ENCODE measurements at regions not wholly inside any gene's neighbourhood (a gene's known extent, or its start where the extent isn't known, plus 50 kb on each side); places are given as distances from the start of the nearest gene placed in this dataset.

DNA sequence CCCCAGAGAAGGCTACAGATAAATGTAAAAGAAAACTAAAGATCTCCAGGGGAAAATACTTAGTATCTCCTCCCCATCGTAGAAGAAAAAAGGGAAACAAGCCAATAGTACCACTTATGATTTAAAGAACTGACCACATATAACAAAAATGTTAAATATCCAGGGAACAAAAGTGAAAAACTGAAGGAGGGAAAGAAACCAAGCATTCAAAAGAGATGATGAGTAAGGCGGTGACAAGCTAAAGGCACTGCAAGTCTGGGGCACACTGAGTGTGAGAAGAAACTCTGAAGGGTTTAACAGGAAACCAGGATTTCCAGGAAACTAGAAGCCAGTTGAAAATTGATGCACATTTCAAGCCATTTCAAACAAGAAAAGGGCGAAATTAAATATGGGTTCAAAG is 226.3 kb downstream of the AHR start:
- H3K27me3 Mint-ChIP-seq: peaks cover 0 to 4% of the 10 kb centered on the region in 2 donors
- H3K4me1 Mint-ChIP-seq (ENCODE audit: low read depth in 2 of 2): no peaks in the 10 kb centered on the region
- no peak for DNase-seq (ENCODE audit: low spot score)
- no peaks in the 10 kb centered on the region for H3K36me3 Mint-ChIP-seq
- ATAC-seq: no peak
- no peak overlapping the region for H3K27ac Mint-ChIP-seq
- H3K9me3 Mint-ChIP-seq: peaks cover 3% of the 10 kb centered on the region
- H3K4me3 Mint-ChIP-seq: no peak overlapping the region

DNA sequence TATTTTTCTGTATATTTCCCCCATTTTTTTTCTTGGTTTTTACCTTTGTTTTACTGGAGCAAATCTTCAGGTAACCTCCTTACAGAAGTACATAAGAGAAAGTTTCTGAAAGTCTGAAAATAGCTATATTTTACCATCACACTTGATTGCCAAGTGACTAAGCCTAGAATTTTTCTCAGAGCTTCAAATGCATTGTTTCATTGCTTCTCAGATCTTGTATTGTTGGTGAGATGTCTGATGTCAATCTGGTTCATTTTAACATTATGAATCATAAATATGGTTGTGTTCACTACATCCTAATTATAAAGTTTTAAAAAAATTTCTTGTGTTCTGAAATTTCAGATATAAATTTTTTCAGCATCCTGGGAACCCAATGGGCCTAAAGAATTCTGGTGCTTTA is 228.2 kb downstream of the AHR start:
- no peak for DNase-seq (ENCODE audit: low spot score)
- Mint-ChIP-seq H3K4me1 (ENCODE audit: low read depth in 2 of 2) (no peaks in the 10 kb centered on the region), H3K4me3 (no peak overlapping the region), H3K9me3 (peaks cover 3% of the 10 kb centered on the region), H3K27ac (no peak overlapping the region), H3K36me3 (no peaks in the 10 kb centered on the region), H3K27me3 (peaks cover 0 to 4% of the 10 kb centered on the region in 2 donors)
- ATAC-seq: no peak

GRCh38 chr7:17528636-17529035 is 230.2 kb downstream of the AHR start:
- ATAC-seq (no peak), DNase-seq (ENCODE audit: low spot score) (no peak)
- H3K36me3 Mint-ChIP-seq: no peaks in the 10 kb centered on the region
- no peaks in the 10 kb centered on the region for H3K4me1 Mint-ChIP-seq (ENCODE audit: low read depth in 2 of 2)
- H3K9me3 Mint-ChIP-seq: peaks cover 3% of the 10 kb centered on the region
- H3K4me3 Mint-ChIP-seq: no peak overlapping the region
- H3K27me3 Mint-ChIP-seq: peaks cover 0 to 4% of the 10 kb centered on the region in 2 donors
- no peak overlapping the region for H3K27ac Mint-ChIP-seq

DNA sequence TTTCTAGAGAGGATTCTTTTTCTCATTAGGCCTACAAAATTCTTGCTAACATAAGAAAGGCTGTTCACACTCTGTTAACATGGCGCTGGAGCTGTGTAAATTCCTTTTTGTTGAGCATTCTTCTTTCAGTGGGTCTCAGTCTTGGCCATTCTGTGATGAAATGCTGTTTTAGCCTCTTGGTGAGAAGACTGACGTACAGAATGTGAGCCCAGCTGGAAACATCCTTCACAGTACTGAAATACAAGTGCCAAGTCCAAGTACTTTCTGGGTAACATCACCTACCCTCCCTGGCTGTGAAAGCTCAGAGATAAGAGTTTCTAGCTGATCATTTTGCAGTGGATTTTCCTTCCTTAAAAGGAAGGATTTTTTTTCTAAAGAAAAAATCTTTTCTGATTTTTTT is 231.8 kb downstream of the AHR start:
- no peaks in the 10 kb centered on the region for H3K36me3 Mint-ChIP-seq
- no peak for ATAC-seq

DNA sequence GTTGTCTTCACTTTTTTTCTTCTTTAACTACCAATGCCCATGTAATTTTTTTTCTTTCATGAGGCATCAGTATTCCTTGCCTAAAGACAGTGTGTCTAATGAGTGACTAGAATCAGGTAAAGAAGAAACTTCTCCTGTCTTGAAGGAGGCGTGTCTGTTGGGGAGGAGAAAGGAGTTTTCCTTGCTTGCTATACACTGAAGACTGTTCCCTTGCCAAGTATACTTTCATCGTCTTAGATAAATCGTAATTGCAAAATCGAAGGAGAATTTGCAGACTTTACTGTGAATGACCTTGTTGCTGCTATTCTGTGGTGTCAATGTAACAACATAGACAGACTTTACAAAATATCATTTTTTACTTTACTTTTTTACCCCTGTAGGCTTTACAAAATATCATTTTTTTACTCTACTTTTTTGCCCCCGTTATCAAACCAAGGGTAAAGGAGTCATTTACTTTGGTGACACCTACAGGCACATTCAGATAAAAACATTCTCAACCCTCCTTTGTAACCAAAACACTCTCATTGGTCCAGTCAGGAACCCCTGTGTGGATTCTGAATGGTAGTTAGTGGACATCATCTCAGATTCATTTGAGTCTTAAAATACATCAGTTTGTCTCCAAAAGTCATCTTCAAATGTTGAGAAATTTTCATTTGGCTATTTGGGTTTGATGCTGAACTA is 232.4 kb downstream of the AHR start:
- DNase-seq (ENCODE audit: low spot score): no peak
- H3K9me3 Mint-ChIP-seq: peaks cover 3% of the 10 kb centered on the region
- H3K27me3 Mint-ChIP-seq: peaks cover 0 to 4% of the 10 kb centered on the region in 2 donors
- H3K27ac Mint-ChIP-seq: no peak overlapping the region
- H3K4me3 Mint-ChIP-seq: no peak overlapping the region
- no peaks in the 10 kb centered on the region for H3K4me1 Mint-ChIP-seq (ENCODE audit: low read depth in 2 of 2)
- ATAC-seq: no peak
- no peaks in the 10 kb centered on the region for H3K36me3 Mint-ChIP-seq

More for the DNA sequence above, 231.8 kb downstream of the AHR start:
- Mint-ChIP-seq H3K27me3 (peaks cover 0 to 4% of the 10 kb centered on the region in 2 donors), H3K27ac (no peak overlapping the region), H3K4me3 (no peak overlapping the region), H3K9me3 (peaks cover 3% of the 10 kb centered on the region), H3K4me1 (ENCODE audit: low read depth in 2 of 2) (no peaks in the 10 kb centered on the region)
- DNase-seq (ENCODE audit: low spot score): no peak

DNA sequence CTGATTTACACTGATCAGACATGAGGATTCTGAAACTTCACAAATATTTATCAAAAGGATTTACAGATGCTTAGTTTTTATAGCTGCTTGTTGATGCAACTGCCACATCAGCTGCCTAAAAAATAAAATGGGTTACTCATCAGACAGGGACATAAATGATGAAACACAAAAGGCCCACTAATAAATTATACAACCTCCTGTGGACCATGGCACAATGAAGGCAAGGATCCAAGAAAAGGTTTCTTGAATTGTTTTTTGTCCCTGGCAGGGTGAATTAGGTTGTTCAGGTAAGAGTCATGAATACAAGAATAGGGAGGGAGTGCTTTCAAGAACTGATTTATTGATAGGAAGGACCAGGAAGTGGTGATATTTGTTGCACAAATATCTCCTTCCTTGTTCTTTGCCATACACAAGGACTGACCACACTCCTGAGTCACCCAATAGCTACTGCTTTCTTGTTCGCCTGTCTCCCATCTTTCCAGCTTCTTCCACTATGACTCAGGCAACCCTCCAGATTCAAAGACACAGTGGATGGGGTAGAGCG is 234.5 kb downstream of the AHR start:
- Mint-ChIP-seq H3K4me3 (no peak overlapping the region), H3K36me3 (no peaks in the 10 kb centered on the region), H3K4me1 (ENCODE audit: low read depth in 2 of 2) (no peaks in the 10 kb centered on the region), H3K9me3 (no peaks in the 10 kb centered on the region), H3K27ac (no peak overlapping the region), H3K27me3 (no peaks in the 10 kb centered on the region)
- ATAC-seq (no peak), DNase-seq (ENCODE audit: low spot score) (no peak)

DNA sequence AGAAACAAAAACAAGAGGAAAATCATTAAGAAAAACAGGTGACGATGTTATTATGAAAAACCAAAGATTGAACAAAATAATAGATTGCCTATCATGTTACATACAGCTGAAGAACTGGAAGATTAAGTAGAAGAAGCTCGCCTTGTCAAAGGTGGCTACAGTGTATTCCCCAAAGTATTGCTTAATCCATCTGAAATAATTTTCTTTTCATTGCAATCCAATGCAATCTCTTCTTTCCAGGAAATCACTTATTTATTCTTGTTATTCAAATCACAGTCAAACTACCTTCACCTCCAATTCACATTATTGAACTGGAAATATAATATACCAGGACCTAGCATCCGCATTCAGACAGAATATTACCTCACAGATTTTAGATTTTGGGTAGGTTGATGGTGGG is 235.9 kb downstream of the AHR start:
- Mint-ChIP-seq H3K36me3 (no peaks in the 10 kb centered on the region), H3K4me1 (ENCODE audit: low read depth in 2 of 2) (no peaks in the 10 kb centered on the region), H3K9me3 (no peaks in the 10 kb centered on the region), H3K27ac (no peak overlapping the region), H3K4me3 (no peak overlapping the region), H3K27me3 (no peaks in the 10 kb centered on the region)
- no peak for ATAC-seq
- no peak for DNase-seq (ENCODE audit: low spot score)

DNA sequence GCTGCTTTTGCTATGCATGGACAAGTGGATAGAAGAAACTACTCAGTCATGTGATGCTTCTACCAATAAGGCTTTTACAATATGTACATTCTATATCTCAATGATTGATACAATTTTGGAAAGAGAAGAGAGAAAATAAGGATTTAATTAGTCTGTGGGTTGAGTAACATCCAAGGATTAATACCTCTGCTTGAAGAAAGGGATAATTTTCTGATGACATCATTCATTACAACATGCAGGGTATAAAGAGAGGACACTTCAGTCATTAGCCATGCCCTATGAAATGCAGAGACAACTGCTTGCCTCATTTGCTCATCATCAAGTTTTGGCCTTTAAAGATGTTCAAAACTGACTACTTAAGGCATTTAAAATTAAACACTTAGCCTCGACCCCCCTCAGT is 237.3 kb downstream of the AHR start:
- H3K4me1 Mint-ChIP-seq (ENCODE audit: low read depth in 2 of 2): no peaks in the 10 kb centered on the region
- H3K36me3 Mint-ChIP-seq: no peaks in the 10 kb centered on the region
- DNase-seq (ENCODE audit: low spot score): no peak
- no peak overlapping the region for H3K27ac Mint-ChIP-seq
- no peak overlapping the region for H3K4me3 Mint-ChIP-seq
- no peaks in the 10 kb centered on the region for H3K9me3 Mint-ChIP-seq
- no peak for ATAC-seq
- no peaks in the 10 kb centered on the region for H3K27me3 Mint-ChIP-seq

- Mint-ChIP-seq H3K36me3 (no peaks in the 10 kb centered on the region), H3K27me3 (peaks cover 0 to 11% of the 10 kb centered on the region in 2 donors), H3K9me3 (peaks cover 2% of the 10 kb centered on the region), H3K27ac (no peak overlapping the region), H3K4me3 (no peak overlapping the region), H3K4me1 (ENCODE audit: low read depth in 2 of 2) (no peaks in the 10 kb centered on the region)
- DNase-seq (ENCODE audit: low spot score): no peak
- ATAC-seq: no peak
Measured at GRCh38 chr7:17544401-17544800, 245.9 kb downstream of the AHR start.

DNA sequence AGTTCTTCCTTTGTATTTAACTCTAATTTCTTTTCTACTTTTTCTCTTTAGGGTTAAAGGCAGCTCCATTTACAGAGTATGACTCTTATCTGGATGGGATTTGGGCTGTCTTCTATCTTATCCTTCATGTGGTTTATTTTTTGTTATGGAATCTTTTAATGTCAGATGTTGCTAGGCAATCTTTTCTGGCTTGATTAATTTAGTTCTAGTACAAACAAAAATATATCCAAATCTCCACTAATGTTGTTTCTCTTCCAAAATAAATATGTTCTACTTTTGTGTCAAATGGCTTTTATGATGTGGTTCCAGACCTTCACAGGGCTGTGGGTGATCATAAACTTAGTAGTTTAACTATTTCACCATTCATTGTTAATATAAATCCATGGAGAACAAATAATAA is 246.9 kb downstream of the AHR start:
- Mint-ChIP-seq H3K27ac (no peak overlapping the region), H3K4me3 (no peak overlapping the region), H3K27me3 (peaks cover 0 to 11% of the 10 kb centered on the region in 2 donors), H3K36me3 (no peaks in the 10 kb centered on the region), H3K4me1 (ENCODE audit: low read depth in 2 of 2) (no peaks in the 10 kb centered on the region), H3K9me3 (peaks cover 2% of the 10 kb centered on the region)
- no peak for ATAC-seq
- no peak for DNase-seq (ENCODE audit: low spot score)

DNA sequence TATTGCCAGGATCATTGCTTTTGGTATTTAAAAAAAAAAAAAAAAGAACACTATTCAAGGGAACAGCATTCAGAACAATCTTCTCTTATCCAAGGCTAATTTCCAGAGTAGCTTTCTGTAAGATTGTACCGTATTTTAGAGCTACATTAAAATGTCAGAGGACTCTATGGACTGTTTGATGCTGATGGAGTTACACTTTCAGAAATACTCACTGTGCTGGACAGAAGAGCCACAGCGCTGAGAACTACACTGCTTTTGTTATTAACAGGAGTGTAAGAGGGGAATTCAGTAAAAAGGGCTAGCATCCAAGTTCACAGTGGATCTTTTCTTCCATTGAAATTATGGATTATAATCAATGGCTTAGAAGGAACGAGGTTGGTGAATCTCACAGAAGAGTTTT is 247.7 kb downstream of the AHR start:
- ATAC-seq (no peak), DNase-seq (ENCODE audit: low spot score) (no peak)
- Mint-ChIP-seq H3K36me3 (no peaks in the 10 kb centered on the region), H3K4me3 (no peak overlapping the region), H3K4me1 (ENCODE audit: low read depth in 2 of 2) (no peaks in the 10 kb centered on the region), H3K27me3 (peaks cover 0 to 11% of the 10 kb centered on the region in 2 donors), H3K9me3 (peaks cover 2% of the 10 kb centered on the region), H3K27ac (no peak overlapping the region)

DNA sequence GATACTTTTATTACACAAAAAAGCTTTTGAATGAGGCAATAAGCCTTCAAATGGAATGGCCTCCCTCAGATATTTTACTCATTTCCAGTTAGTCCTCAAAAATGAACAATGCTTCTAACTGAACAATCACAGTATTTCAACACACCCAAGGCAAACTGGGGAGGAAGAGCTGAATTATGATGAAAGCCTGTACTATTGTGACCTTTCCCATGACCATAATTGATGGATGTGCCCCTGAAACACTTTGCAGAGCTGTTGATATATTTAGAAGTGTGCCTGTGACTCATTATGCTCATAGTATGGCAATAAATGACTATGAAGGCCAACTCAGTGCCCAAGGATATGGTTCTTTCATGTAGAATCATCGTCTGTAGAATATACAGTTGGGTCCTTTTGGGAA is 248.1 kb downstream of the AHR start:
- Mint-ChIP-seq H3K36me3 (no peaks in the 10 kb centered on the region), H3K4me1 (ENCODE audit: low read depth in 2 of 2) (no peaks in the 10 kb centered on the region), H3K27ac (no peak overlapping the region), H3K27me3 (peaks cover 0 to 11% of the 10 kb centered on the region in 2 donors), H3K4me3 (no peak overlapping the region), H3K9me3 (peaks cover 2% of the 10 kb centered on the region)
- ATAC-seq: no peak
- DNase-seq (ENCODE audit: low spot score): no peak

DNA sequence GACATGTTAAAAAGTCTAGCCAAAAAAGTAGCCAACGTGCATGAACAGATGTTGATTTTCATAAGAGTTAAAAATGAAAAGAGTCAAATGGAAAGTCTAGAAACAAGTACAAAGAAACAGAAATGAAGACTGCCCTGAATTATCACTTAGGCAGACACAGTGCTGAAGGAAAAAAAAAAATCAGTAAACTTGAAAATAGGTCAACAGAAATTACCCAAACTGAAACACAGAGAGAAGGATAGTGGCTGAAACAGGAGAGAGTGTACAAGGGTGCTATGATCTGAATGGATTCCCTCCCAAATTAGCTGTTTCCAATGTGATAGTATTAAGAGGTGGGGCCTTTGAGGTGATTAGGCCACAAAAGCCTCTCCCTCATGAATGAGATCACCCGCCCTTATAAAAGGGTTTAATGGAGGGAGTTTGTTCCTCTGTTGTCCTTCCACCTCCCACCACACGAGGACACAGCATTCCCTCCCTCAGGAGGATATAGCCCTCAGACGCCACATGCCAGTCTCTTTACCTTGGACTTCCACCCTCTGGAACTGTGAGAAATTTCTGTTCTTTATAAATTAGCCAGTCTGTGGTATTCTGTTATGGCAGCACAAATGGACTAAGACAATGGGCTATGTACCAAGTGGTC is 249.7 kb downstream of the AHR start:
- DNase-seq (ENCODE audit: low spot score): no peak

DNA sequence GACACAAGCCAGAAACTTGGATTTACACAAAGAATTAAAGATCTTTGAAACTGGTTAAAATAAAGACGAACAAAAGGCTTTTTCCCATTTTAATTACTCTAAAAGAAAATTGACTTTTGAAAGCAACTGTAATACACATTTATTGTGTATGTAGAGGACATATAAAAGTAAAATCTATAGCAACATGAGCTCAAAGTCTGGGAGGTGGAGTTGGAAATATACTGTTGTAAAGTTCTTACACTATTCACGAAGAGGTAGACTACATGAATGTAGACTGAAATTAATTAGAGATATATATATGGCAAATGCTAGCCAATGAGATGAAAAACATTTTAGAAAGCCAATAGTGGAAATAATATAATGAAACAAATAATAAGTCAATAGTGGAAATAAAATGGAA is 251.0 kb downstream of the AHR start:
- H3K27ac Mint-ChIP-seq: no peak overlapping the region
- peaks cover 4% of the 10 kb centered on the region for H3K9me3 Mint-ChIP-seq
- no peaks in the 10 kb centered on the region for H3K36me3 Mint-ChIP-seq
- H3K27me3 Mint-ChIP-seq: peaks cover 0 to 11% of the 10 kb centered on the region in 2 donors
- no peaks in the 10 kb centered on the region for H3K4me1 Mint-ChIP-seq (ENCODE audit: low read depth in 2 of 2)
- DNase-seq (ENCODE audit: low spot score) (no peak), ATAC-seq (no peak)
- H3K4me3 Mint-ChIP-seq: no peak overlapping the region

More for the DNA sequence above, 249.7 kb downstream of the AHR start:
- no peaks in the 10 kb centered on the region for H3K36me3 Mint-ChIP-seq
- no peak for ATAC-seq
- peaks cover 2% of the 10 kb centered on the region for H3K9me3 Mint-ChIP-seq
- no peak overlapping the region for H3K27ac Mint-ChIP-seq
- H3K27me3 Mint-ChIP-seq: peaks cover 0 to 11% of the 10 kb centered on the region in 2 donors
- no peaks in the 10 kb centered on the region for H3K4me1 Mint-ChIP-seq (ENCODE audit: low read depth in 2 of 2)
- H3K4me3 Mint-ChIP-seq: no peak overlapping the region

Data from natural killer cell treated with Interleukin-12 subunit alpha and Interleukin-12 subunit beta and Interleukin-15 and Interleukin-18, amount 100 ng/mL, for 72 hours (primary cell).